ENCODE measurements at regions not wholly inside any gene's neighbourhood (a gene's known extent, or its start where the extent isn't known, plus 50 kb on each side); places are given as distances from the start of the nearest gene placed in this dataset.

DNA sequence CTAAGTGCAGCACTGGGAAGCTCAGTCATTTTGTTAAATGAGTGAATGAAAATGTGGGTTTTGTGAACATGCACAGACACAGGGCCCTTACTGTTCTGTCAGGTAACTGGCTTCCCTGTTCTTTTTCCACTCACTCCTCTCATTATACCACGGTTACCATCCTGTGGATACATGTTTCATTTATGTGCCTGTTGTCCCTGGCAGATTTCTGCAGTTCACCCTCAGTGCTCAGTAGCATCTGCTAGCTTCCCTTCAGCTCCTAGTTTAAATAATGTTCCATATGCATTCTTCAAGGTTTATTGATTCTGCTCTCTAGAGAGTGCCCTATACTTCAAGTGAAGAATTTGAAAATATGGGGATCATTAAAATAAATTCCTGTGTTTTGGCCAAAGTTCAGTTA is 1634.3 kb upstream of the ADGRL3 start:
- no peak for DNase-seq
- Histone ChIP-seq H3K27ac (no peak overlapping the region), H3K4me3 (no peak overlapping the region), H3K4me1 (no peaks in the 10 kb centered on the region), H3K36me3 (no peaks in the 10 kb centered on the region), H3K27me3 (no peaks in the 10 kb centered on the region), H3K9me3 (no peaks in the 10 kb centered on the region)
- WGBS, 2 donors, result 32 to 40% methylated on average over 1 of the region's 1 CpG
- TF ChIP-seq POLR2A (IDR thresholded peaks at IDR 0.05), result no peak
- TF ChIP-seq, protein P1, sequence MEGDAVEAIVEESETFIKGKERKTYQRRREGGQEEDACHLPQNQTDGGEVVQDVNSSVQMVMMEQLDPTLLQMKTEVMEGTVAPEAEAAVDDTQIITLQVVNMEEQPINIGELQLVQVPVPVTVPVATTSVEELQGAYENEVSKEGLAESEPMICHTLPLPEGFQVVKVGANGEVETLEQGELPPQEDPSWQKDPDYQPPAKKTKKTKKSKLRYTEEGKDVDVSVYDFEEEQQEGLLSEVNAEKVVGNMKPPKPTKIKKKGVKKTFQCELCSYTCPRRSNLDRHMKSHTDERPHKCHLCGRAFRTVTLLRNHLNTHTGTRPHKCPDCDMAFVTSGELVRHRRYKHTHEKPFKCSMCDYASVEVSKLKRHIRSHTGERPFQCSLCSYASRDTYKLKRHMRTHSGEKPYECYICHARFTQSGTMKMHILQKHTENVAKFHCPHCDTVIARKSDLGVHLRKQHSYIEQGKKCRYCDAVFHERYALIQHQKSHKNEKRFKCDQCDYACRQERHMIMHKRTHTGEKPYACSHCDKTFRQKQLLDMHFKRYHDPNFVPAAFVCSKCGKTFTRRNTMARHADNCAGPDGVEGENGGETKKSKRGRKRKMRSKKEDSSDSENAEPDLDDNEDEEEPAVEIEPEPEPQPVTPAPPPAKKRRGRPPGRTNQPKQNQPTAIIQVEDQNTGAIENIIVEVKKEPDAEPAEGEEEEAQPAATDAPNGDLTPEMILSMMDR (IDR thresholded peaks at IDR 0.05), result no peak
- intact Hi-C loops (cut with DNase I), result no loop called here

DNA sequence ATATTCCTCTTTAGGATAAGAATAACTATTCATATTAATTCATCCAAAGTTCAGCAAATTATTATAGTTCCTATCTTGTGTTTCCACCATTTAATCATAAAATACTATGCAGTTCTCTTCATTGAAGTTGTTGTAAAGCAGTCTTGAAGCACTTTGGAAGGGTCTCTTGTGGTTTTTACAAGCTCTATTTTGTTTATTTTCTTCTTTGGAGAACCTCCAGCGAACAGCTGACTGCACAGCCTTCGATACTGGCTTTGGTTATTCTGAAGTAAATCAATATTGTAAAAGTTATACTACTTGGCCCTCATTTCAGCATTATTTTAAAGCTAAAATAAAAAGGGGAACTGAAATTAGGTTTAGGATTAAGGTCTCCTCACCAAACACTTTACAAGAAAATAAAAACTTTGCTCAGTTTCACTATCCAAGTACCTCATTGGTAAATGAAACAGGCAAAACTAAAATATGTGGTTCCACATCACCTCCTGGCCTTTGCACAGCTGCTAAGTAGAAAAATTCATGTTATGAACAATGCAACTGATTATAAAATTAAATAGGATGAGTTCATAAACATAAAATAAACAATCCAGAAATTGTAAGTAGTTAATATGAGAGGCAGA is 1629.2 kb upstream of the ADGRL3 start:
- Histone ChIP-seq H3K4me3 (no peak overlapping the region), H3K27ac (no peak overlapping the region), H3K27me3 (no peaks in the 10 kb centered on the region), H3K4me1 (no peaks in the 10 kb centered on the region), H3K36me3 (no peaks in the 10 kb centered on the region), H3K9me3 (no peaks in the 10 kb centered on the region)
- 44 to 58% methylated on average over 2 of the region's 2 CpGs for WGBS, 2 donors
- no peak for DNase-seq
- intact Hi-C loops (cut with DNase I), result no loop called here
- no peak for TF ChIP-seq POLR2A (IDR thresholded peaks at IDR 0.05)
- TF ChIP-seq, protein P1 (IDR thresholded peaks at IDR 0.05), result no peak

DNA sequence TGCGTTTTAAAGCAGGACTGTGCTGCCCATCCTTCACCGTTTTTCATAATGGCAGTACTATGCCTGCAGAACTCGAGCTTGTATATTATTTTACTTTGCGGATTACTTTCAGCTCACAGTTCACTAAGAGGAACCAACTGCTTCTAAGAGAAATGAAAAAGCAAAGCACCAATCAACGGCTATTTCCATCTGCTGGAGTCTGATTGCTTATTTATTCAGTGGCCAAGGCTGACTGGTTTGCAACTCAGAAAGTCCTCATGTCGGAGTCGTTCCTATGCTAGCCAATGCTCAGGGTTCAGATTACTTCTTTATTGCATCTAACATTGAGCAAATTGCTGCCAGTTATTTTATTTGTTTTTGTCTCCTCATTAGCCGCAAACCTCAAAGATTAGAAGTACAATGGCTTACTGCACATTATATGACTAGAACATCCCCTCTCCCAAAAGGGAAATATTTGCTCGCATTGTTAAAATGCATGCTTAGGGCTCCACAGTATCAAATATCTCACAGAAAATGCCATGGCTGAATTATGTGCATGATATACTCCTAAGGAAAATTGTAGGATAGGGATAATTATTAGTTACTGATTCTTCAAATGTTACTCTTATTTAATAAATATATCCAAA is 1628.2 kb upstream of the ADGRL3 start:
- intact Hi-C loops (cut with DNase I), result no loop called here
- no peak for DNase-seq
- Histone ChIP-seq H3K36me3 (no peaks in the 10 kb centered on the region), H3K4me3 (no peak overlapping the region), H3K27ac (no peak overlapping the region), H3K27me3 (no peaks in the 10 kb centered on the region), H3K9me3 (no peaks in the 10 kb centered on the region), H3K4me1 (no peaks in the 10 kb centered on the region)
- TF ChIP-seq POLR2A (IDR thresholded peaks at IDR 0.05), result no peak
- TF ChIP-seq, protein P1 (IDR thresholded peaks at IDR 0.05), result no peak
- 50 to 63% methylated on average over 9 of the region's 9 CpGs for WGBS, 2 donors

- no peak overlapping the region for H3K4me3 ChIP-seq
- no peaks in the 10 kb centered on the region for H3K9me3 ChIP-seq
- no peak for TF ChIP-seq POLR2A (IDR thresholded peaks at IDR 0.05)
- TF ChIP-seq, protein P1 (IDR thresholded peaks at IDR 0.05), result no peak
- no peak for DNase-seq
- no peak overlapping the region for H3K27ac ChIP-seq
- 63 to 68% methylated on average over 6 to 7 of the region's 10 CpGs for WGBS, 2 donors
- intact Hi-C loops (cut with DNase I), result no loop called here
- no peaks in the 10 kb centered on the region for H3K36me3 ChIP-seq
- no peaks in the 10 kb centered on the region for H3K4me1 ChIP-seq
- H3K27me3 ChIP-seq, result no peaks in the 10 kb centered on the region
These were observed 1616.1 kb upstream of the ADGRL3 start for GRCh38 chr4:59583845-59584568.
